Activated B cell treated with CpG ODN at 0.5 μM for 24 hours (primary cell): ENCODE measurements at regions not wholly inside any gene's neighbourhood (a gene's known extent, or its start where the extent isn't known, plus 50 kb on each side); places are given as distances from the start of the nearest gene placed in this dataset.

Experiments used
- ATAC-seq: fragments of 200-7000 bp; cut with Tn5 transposase; one replicate; pipeline ENCODE4 v1.10.0; 2021; ENCODE audit warnings: low read depth, mild to moderate bottlenecking, moderate library complexity
- CTCF ChIA-PET: fragments of 350-600 bp; sonication (Branson Sonifier 250); formaldehyde crosslinking; loops from one replicate; lab custom pipeline; 2021; ENCODE audit warnings: antibody characterized with exemption; lab: Charles Lee
- POLR2A ChIA-PET: fragments of 350-600 bp; sonication (Branson Sonifier 250); formaldehyde crosslinking; loops from one replicate; lab custom pipeline; 2021; ENCODE audit warnings: antibody characterized with exemption; lab: Charles Lee
- DNase-seq: peaks from one replicate; pipeline ENCODE4 v3.0.0; 2022
- H3K27ac Mint-ChIP-seq: one replicate; pipeline ENCODE4 v1.8.0; 2020; ENCODE audit warnings: mixed read lengths
- H3K27me3 Mint-ChIP-seq: one replicate; pipeline ENCODE4 v1.8.0; 2021; ENCODE audit warnings: mixed read lengths
- H3K36me3 Mint-ChIP-seq: one replicate; pipeline ENCODE4 v1.8.0; 2021; ENCODE audit warnings: low read depth, mixed read lengths
- H3K4me1 Mint-ChIP-seq: one replicate; pipeline ENCODE4 v1.8.0; 2021; ENCODE audit warnings: mixed read lengths
- H3K4me3 Mint-ChIP-seq: one replicate; pipeline ENCODE4 v1.8.0; 2020; ENCODE audit warnings: mild to moderate bottlenecking, mixed read lengths
- H3K9me3 Mint-ChIP-seq: one replicate; pipeline ENCODE4 v1.8.0; 2020; ENCODE audit warnings: mixed read lengths
- CTCF ChIP-seq: fragments of 200-600 bp; IDR thresholded peaks from one replicate; pipeline ENCODE4 v1.8.0; 2022; ENCODE audit warnings: antibody characterized with exemption, mild to moderate bottlenecking
- intact Hi-C: fragments of 100-400 bp; cut with micrococcal nuclease; formaldehyde crosslinking; loops from one replicate; pipeline ENCODE4 v1.15.1; 2024

GRCh38 chr1:4595341-4596225 is 58.8 kb upstream of the AJAP1 start:
- ChIA-PET POLR2A (no interaction called here), CTCF (no interaction called here)
- Mint-ChIP-seq H3K4me1 (no peaks in the 10 kb centered on the region), H3K4me3 (no peak overlapping the region), H3K36me3 (no peaks in the 10 kb centered on the region), H3K27ac (no peak overlapping the region), H3K27me3 (no peaks in the 10 kb centered on the region), H3K9me3 (no peaks in the 10 kb centered on the region)
- DNase-seq (no peak), ATAC-seq (no peak)
- TF ChIP-seq CTCF, result no peak
- intact Hi-C loops, result no loop called here

- no peaks in the 10 kb centered on the region for H3K27me3 Mint-ChIP-seq
- H3K4me3 Mint-ChIP-seq, result no peak overlapping the region
- CTCF ChIA-PET, result no interaction called here
- POLR2A ChIA-PET, result no interaction called here
- intact Hi-C loops, result no loop called here
- H3K9me3 Mint-ChIP-seq, result no peaks in the 10 kb centered on the region
- H3K36me3 Mint-ChIP-seq, result no peaks in the 10 kb centered on the region
- DNase-seq, result no peak
- no peak for ATAC-seq
- no peak for TF ChIP-seq CTCF
- H3K27ac Mint-ChIP-seq, result no peak overlapping the region
- no peaks in the 10 kb centered on the region for H3K4me1 Mint-ChIP-seq
These were observed 57.9 kb upstream of the AJAP1 start for GRCh38 chr1:4596486-4596885.

- ATAC-seq (no peak), DNase-seq (no peak)
- H3K27me3 Mint-ChIP-seq, result no peaks in the 10 kb centered on the region
- no peak for TF ChIP-seq CTCF
- no peaks in the 10 kb centered on the region for H3K36me3 Mint-ChIP-seq
- H3K4me3 Mint-ChIP-seq, result no peak overlapping the region
- no peaks in the 10 kb centered on the region for H3K9me3 Mint-ChIP-seq
- H3K4me1 Mint-ChIP-seq, result no peaks in the 10 kb centered on the region
- ChIA-PET CTCF (no interaction called here), POLR2A (no interaction called here)
- no peak overlapping the region for H3K27ac Mint-ChIP-seq
- intact Hi-C loops, result no loop called here
These were observed 57.4 kb upstream of the AJAP1 start for GRCh38 chr1:4597020-4597419.

- POLR2A ChIA-PET, result no interaction called here
- Mint-ChIP-seq H3K27me3 (no peaks in the 10 kb centered on the region), H3K9me3 (no peaks in the 10 kb centered on the region), H3K4me1 (no peaks in the 10 kb centered on the region), H3K36me3 (no peaks in the 10 kb centered on the region), H3K27ac (no peak overlapping the region), H3K4me3 (no peak overlapping the region)
- ATAC-seq (no peak), DNase-seq (no peak)
- CTCF ChIA-PET, result no interaction called here
- TF ChIP-seq CTCF, result no peak
- intact Hi-C loops, result no loop called here
These were observed 55.8 kb upstream of the AJAP1 start for GRCh38 chr1:4598561-4598960.

GRCh38 chr1:4599521-4599920 is 54.9 kb upstream of the AJAP1 start:
- intact Hi-C loops, result no loop called here
- no peak for DNase-seq
- Mint-ChIP-seq H3K27me3 (no peaks in the 10 kb centered on the region), H3K36me3 (no peaks in the 10 kb centered on the region), H3K4me1 (no peaks in the 10 kb centered on the region), H3K27ac (no peak overlapping the region), H3K9me3 (no peaks in the 10 kb centered on the region), H3K4me3 (no peak overlapping the region)
- CTCF ChIA-PET, result no interaction called here
- no peak for TF ChIP-seq CTCF
- no peak for ATAC-seq
- POLR2A ChIA-PET, result no interaction called here
